ENCODE measurements at regions not wholly inside any gene's neighbourhood (a gene's known extent, or its start where the extent isn't known, plus 50 kb on each side); places are given as distances from the start of the nearest gene placed in this dataset.

DNA sequence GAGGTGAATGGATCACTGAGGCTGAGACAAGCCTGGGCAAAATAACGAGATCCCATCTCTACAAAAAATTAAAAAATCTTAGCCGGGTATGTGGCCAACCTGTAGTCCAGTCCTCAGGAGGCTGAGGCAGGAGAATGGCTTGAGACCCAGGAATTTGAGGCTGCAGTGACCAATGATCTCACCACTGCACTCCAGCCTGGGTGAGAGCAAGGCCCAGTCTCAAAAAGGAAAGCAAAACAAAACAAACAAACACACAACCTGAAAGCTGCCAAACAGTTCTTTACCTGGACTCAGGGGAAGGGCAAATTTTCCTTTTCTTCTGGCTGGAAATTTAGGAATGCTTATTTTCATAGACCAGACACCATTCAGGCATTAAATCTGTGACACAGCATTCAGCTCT lies 163.1 kb upstream of the FAT1 start:
- intact Hi-C loops (cut with micrococcal nuclease): no loop called here

DNA sequence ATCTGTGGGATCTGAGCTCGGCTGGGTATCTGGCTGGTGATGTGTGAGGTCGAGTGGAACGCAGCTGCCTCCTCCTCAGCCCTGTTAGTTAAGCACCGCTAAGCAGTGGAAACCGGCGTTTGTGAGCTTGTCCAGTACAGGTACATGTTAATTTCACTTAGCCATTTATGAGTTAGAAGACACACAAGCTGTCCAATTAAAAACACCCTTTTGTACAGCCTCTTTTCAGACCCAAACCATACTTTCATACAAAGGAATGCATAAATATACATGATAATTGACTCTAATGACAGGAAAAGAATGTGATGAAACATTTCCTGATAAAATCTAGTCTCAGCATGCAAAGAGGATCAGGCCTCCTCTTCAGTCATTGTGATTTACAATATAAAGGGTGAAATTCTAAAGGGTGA lies 163.6 kb upstream of the FAT1 start:
- intact Hi-C loops (cut with micrococcal nuclease): no loop called here

- intact Hi-C loops (cut with micrococcal nuclease): no loop called here
These were observed 164.1 kb upstream of the FAT1 start for GRCh38 chr4:186887752-186888151.

- intact Hi-C loops (cut with micrococcal nuclease): no loop called here
These were observed 166.4 kb upstream of the FAT1 start for GRCh38 chr4:186889876-186890643.

- intact Hi-C loops (cut with micrococcal nuclease): no loop called here
These were observed 168.3 kb upstream of the FAT1 start for GRCh38 chr4:186891859-186892486.

DNA sequence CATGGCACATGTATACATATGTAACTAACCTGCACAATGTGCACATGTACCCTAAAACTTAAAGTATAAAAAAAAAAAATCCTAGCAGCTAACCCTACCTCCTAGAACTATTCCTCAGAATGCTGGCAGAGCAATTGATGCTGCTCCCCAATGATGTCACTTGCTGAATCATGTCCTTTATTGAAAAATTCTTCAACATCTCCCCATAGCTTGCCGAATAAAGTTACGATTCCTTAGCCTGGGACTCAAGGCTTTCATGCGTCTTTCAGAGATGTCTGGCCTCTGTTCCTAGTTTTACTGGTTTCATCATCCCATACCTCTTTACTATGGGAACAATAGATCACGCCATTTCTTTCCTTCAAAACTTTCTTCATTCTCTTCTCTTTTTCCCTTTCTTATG lies 174.7 kb upstream of the FAT1 start:
- intact Hi-C loops (cut with micrococcal nuclease): no loop called here

GRCh38 chr4:186900232-186900900 lies 176.7 kb upstream of the FAT1 start:
- intact Hi-C loops (cut with micrococcal nuclease): no loop called here

DNA sequence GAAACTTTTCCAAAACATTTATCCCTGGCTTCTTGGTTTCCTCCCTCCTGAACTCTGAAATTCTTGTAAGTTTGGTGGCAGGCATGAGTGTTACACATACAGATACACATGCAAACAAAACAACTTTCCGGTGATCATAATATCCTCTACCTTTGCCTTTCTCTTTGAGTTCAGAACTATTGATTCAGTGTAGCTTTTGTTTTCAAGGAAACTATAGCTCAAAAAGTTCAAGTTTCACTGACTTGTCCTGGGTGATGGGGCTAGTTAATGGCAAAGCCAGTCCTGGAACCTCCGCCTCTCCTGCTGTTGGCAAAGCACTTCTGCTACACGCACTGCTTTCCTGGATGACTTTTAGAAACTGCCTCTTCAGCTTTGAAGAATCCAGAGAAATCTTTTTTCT lies 177.3 kb upstream of the FAT1 start:
- intact Hi-C loops (cut with micrococcal nuclease): no loop called here

- intact Hi-C loops (cut with micrococcal nuclease): no loop called here
These were observed 178.2 kb upstream of the FAT1 start for GRCh38 chr4:186901850-186902249.

- intact Hi-C loops (cut with micrococcal nuclease): no loop called here
These were observed 178.7 kb upstream of the FAT1 start for GRCh38 chr4:186902361-186902760.

DNA sequence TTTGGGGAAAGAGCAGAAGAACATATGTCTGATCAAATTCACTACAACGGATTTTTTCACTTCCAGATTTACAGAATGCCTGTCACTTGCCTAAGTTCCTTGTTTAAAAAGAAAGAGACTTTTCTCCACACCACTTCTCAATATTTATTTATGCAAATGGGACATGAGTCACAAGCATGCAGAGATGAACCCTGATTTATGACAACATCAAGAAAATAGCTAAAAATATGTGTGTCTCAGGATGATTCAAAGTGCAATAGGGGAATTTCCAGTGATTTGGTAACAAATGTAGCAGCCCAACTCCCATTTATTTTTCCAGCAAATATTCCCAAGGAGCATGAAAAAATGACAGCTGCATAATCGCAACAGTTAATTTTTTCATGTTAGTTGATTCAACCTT lies 180.4 kb upstream of the FAT1 start:
- intact Hi-C loops (cut with micrococcal nuclease): no loop called here

- intact Hi-C loops (cut with micrococcal nuclease): no loop called here
These were observed 183.1 kb upstream of the FAT1 start for GRCh38 chr4:186906722-186907121.

- intact Hi-C loops (cut with micrococcal nuclease): no loop called here
These were observed 186.7 kb upstream of the FAT1 start for GRCh38 chr4:186910385-186910784.

GRCh38 chr4:186912606-186913005 lies 188.9 kb upstream of the FAT1 start:
- intact Hi-C loops (cut with micrococcal nuclease): no loop called here

DNA sequence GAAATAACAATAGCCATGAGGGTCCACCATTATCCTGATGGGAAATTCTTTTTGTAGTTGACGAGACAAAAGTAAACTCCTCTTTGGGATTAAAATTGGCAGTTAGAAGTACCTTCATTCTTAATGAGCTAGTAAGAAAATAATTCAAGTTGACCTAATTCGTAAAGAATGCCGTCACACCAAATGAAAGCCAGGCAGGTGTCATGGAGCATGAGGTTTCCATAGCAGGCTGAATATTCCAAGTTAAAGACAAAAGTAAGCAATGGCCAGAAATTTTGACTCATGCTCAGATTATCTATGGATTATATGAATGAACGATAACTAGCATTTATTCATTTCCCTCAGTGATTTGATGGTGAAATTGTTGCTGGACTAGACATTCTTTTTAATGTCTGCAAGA lies 192.2 kb upstream of the FAT1 start:
- intact Hi-C loops (cut with micrococcal nuclease): no loop called here

GRCh38 chr4:186917136-186917535 lies 193.5 kb upstream of the FAT1 start:
- intact Hi-C loops (cut with micrococcal nuclease): no loop called here

DNA sequence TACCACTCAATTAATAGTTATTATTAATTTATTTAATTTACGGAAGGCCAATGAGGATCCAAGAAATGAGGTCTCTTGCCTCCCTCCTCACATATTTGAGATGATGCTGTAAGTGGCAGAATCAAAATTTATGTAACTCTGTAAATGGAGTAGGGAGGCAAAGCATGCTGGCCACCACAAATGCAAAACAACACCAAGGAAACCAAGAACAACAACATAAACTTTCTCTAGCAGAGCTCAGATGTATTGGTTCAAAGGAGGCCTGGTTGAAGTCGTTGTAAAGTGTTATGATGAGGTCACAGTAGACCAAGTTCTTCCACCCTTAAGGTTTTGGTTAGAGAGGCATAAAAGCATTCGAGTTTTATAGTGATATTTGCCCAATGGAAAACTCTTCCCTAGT lies 194.8 kb upstream of the FAT1 start:
- intact Hi-C loops (cut with micrococcal nuclease): no loop called here

DNA sequence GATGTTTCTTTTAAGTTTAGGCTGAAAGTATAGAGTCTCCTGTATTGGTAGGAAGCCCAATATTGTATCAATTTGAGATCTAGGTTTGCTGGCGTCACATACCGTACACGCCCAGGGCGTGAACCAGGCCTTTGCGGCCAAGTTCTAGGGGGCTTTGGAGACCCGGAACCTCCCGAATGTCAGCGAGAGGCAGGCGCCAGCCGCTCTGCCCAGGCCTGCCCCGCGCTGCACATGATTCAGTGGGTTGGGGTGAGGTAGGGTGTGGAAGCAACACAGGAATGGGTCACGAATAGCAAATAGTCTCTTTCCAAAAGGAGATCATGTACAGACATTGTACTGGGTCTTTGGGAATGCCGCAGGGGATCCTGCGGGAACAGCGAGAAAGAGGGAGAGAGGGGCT lies 195.7 kb upstream of the FAT1 start:
- intact Hi-C loops (cut with micrococcal nuclease): no loop called here

GRCh38 chr4:186920483-186920882 lies 196.8 kb upstream of the FAT1 start:
- intact Hi-C loops (cut with micrococcal nuclease): no loop called here

DNA sequence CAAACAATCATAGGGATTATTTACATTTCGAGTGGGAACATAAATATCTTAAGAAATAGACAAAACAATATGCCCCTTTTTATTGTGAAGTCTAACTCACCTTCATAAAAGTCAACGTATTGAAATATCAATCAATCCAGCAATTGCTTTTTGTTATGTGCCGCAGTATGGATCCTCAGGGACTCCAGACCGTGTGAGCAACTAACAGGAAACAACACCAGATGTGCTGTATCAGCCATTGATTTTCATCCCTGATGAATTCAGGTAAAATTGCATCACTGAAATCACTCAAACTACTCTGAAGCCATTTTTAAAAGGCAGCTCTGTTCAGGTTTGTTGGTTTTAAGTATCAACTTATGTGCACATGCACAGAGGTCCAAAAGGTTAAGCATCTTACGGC lies 197.3 kb upstream of the FAT1 start:
- intact Hi-C loops (cut with micrococcal nuclease): no loop called here

GRCh38 chr4:186924723-186925122 lies 201.1 kb upstream of the FAT1 start:
- intact Hi-C loops (cut with micrococcal nuclease): no loop called here

DNA sequence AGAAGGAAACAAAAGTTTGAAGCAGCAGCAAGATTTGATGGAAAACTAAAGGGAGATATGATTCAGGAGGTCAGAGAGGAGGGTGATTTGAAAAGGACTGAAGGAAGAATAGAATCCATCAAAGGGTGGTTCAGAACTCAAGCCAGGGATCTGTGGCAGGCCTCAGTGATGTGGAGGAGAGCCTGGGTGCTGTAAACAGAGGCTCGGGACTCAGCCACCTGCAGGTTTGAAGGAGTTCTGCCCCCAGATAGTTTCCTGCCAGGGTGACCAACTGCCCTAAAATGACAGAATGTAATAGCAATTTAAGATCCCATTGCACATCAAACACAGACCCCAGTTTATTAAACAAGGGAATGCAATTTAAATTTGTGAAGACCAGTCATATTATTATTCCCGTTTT lies 204.0 kb upstream of the FAT1 start:
- intact Hi-C loops (cut with micrococcal nuclease): no loop called here

- intact Hi-C loops (cut with micrococcal nuclease): no loop called here
These were observed 206.4 kb upstream of the FAT1 start for GRCh38 chr4:186930024-186930423.

Data from T-helper 1 cell treated with Interleukin-12 subunit alpha and Interleukin-12 subunit beta and Interleukin-4 antibody, amounts not matched to agents 30 ng/mL and 1 ng/mL, for 36 hours (primary cell).